ENCODE measurements at regions not wholly inside any gene's neighbourhood (a gene's known extent, or its start where the extent isn't known, plus 50 kb on each side); places are given as distances from the start of the nearest gene placed in this dataset.

GRCh38 chr3:161577662-161578061 lies 81.1 kb downstream of the OTOL1 start:
- TF ChIP-seq CTCF (IDR thresholded peaks at IDR 0.05 in 2 of 3, conservative IDR thresholded peaks at IDR 0.05 in 1 of 3; ENCODE audit: borderline replicate concordance in 1 of 3, insufficient read depth in 1 of 3, low read depth in 2 of 3, low read length in 2 of 3), result no peak
- TF ChIP-seq MAX (IDR thresholded peaks at IDR 0.05), result no peak
- no peak for TF ChIP-seq POLR2AphosphoS5 (IDR thresholded peaks at IDR 0.05; ENCODE audit: low read depth, low read length)
- no peak for TF ChIP-seq EZH2 (IDR thresholded peaks at IDR 0.05)
- no peak for TF ChIP-seq EGR1 (IDR thresholded peaks at IDR 0.05; ENCODE audit: low read depth)
- TF ChIP-seq SP1 (IDR thresholded peaks at IDR 0.05; ENCODE audit: low read depth), result no peak
- TF ChIP-seq SRF (IDR thresholded peaks at IDR 0.05; ENCODE audit: low read depth), result no peak
- TF ChIP-seq FOSL1 (IDR thresholded peaks at IDR 0.05; ENCODE audit: low read depth), result no peak
- no peak for TF ChIP-seq CEBPB (IDR thresholded peaks at IDR 0.05; ENCODE audit: low read depth)
- TF ChIP-seq SIN3A (IDR thresholded peaks at IDR 0.05; ENCODE audit: low read depth), result no peak
- TF ChIP-seq ZFX (IDR thresholded peaks at IDR 0.05), result no peak
- TF ChIP-seq JUND (IDR thresholded peaks at IDR 0.05), result no peak
- TF ChIP-seq POLR2A (IDR thresholded peaks at IDR 0.05; ENCODE audit: borderline replicate concordance, extremely low read depth, insufficient read depth, insufficient read length), result no peak
- no peak for TF ChIP-seq REST (IDR thresholded peaks at IDR 0.05; ENCODE audit: low read depth)

All from HCT116 (cell line).